ENCODE measurements at regions not wholly inside any gene's neighbourhood (a gene's known extent, or its start where the extent isn't known, plus 50 kb on each side); places are given as distances from the start of the nearest gene placed in this dataset.

DNA sequence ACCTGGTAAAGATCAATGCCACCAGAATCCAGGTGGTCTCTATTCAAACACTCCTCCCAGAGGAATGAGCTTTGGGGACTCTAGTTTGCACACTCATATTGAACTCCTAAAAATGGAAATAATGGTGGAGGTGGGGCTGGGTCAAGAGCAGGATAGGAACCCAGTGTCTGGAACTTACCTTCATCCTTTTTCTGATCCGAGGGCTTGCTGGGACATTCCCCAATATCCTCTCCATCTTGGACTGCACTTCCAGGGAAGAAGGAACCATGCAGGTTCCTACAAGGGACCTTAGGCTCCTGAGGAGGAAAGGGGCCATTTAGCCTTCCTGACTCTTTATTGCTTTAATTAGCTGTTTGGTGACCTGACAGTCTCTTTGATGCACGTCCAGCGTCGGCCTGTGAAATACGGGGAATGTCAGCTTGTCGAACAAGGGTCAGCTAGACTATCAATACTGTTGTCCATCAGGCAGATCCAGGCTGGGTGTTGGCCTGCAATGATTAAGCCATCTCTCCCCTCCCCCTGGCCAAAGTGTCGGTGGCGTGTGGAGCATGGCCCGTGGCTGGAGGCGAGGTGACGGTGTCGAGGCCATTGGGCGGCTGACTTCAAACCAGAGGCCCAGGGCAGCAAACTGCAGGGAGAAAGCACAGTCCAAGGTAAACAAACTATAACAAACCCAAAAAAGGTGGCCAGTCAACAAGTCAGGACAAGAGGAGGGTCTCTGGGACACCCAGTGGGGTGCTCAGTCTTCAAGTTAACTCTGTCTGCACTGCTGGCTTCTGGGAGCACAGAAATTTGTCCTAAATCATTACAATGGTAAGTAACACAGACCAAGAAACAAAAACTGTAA, 405.2 kb upstream of the TBX3 start:
- H3K4me3 ChIP-seq (ENCODE audit: low read length): no peak overlapping the region
- no peak for DNase-seq (ENCODE audit: low read depth, low spot score)

DNA sequence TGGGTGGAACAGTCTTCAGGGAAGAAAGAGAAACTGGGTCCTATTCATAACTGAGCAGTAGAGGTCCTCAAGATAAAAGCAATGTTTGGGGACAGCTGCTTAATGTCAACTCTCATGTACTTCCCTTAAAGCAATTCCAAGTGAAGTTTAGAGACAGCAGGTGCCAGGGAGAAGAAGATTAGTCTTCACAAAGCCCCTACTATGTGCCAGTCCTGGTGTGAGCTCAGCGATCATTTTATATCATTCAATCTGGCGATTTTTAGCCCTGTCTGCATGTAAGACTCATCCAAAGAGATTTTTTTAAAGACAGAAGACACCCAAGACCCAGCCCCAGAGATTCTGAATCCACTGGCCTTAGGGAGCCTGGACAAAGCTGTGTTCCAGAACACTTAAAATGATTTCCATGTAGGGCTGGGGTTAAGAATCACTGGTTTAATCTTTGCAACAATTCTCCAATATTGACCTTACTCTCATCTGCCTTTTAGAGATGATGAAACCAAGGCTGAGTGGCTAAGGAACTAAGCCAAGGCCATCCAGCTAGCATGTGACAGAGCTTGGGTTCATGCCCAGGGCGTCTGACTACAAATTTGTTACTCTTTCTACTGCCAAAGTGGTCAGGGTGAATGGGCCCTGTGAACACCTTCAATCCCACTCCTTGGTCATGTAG, 404.5 kb upstream of the TBX3 start:
- no peak overlapping the region for H3K4me3 ChIP-seq (ENCODE audit: low read length)
- no peak for DNase-seq (ENCODE audit: low read depth, low spot score)

DNA sequence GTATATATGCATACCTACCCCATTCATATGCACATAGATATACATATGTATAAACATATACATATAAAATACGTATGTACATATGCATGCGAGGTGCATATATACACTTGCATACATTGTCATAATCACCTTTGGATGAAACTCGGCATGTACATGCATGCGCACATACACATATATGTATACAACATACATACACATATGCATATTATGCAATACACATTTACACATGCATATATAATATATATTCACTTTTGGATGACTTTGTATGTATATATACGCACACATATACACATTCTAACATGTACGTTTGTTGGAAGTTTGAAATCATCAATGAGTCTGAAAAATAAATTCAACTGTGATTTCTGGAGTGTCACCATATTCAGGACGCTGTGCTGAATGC, 401.6 kb upstream of the TBX3 start:
- DNase-seq (ENCODE audit: low read depth, low spot score): no peak
- H3K4me3 ChIP-seq (ENCODE audit: low read length): no peak overlapping the region

- no peak for DNase-seq (ENCODE audit: low read depth, low spot score)
- no peak overlapping the region for H3K4me3 ChIP-seq (ENCODE audit: low read length)
Observed at GRCh38 chr12:115079760-115080159, 395.8 kb upstream of the TBX3 start.

DNA sequence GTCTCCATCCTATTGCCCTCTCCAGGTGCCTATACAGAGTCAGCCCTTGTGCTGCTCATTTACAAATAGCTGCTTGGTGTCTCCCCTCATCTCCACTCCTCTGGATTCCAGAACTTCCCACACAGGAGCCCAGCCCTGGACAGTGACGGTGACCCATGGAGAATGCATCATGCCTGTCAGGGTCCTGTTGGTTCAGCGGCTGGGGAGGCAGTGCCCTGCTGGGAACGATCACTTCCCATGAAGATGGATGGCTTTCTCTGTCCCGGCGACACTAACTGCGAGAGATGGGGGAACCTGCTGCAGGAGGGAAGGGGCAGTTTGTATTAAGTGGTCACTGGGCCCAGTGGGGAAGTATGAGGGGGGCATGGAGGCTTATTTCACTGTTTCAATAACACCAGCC, 395.0 kb upstream of the TBX3 start:
- DNase-seq (ENCODE audit: low read depth, low spot score): no peak
- no peak overlapping the region for H3K4me3 ChIP-seq (ENCODE audit: low read length)

DNA sequence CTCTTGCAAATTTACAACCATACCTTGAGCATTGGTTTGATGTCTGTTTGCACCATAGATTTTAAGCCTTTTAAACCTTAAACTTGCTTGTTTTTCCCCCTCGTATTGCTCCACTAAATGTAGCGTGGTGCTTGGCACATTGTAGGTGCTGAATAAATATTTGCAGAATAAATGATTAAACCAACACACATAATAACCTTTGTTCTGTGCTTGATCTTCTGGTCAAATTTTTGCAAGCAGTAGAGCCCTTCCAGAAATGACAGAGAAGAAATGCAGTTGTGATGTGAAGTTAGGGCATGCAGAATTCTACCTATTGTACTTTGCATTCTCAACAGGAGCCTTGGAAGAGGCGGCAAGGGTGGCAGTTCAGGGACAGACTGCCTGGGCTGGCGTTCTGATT, 394.4 kb upstream of the TBX3 start:
- H3K4me3 ChIP-seq (ENCODE audit: low read length): no peak overlapping the region
- DNase-seq (ENCODE audit: low read depth, low spot score): no peak

DNA sequence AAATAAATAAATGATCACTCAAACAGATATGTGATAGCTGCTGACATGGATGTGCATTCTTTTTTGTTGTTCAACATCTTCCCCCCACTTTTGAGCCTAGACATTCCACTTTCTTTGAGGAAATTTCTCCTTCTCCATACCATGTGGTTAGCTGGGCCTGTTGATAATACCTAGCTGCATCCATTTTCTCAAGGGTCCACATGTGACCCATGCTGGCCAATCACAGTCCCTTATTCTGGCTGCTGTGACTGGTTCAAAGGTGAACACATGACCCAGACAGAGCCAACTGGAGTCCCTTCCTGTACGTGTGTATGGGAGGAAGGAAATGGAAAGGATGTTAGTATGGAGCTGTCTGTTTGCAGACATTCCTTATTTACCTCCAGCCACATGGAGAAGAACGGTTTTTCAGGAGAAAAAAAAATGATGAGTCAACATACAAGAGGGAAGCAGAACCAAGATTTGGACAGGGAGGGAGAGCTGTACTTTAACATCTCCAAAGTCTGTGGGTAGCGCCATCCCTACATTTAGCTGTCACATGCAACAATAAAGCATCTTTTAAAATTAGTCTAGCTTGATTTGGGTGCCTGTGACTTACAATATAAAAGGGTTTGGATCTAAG, 391.7 kb upstream of the TBX3 start:
- H3K4me3 ChIP-seq (ENCODE audit: low read length): no peak overlapping the region
- DNase-seq (ENCODE audit: low read depth, low spot score): no peak

- no peak overlapping the region for H3K4me3 ChIP-seq (ENCODE audit: low read length)
- DNase-seq (ENCODE audit: low read depth, low spot score): no peak
Observed at GRCh38 chr12:115074617-115075016, 390.6 kb upstream of the TBX3 start.

DNA sequence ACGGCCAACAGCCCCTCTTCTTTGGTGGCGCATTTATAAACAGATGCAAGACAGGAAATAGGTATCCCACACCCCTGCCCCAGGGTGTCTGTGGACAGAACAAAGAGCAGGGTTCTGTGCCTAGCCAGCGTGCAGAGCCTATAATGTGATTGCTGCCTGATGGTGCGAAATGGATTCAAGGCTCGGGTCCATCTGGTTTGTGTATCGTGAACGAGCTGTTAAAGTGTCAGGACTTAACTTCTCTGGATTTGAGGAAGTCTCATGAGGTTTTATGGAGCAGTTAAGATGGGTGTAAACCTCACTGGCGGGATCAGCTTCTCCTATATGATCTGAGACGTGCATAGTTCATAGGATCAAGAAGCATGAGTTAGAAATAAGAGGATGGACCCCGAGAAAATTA, 388.7 kb upstream of the TBX3 start:
- no peak overlapping the region for H3K4me3 ChIP-seq (ENCODE audit: low read length)
- no peak for DNase-seq (ENCODE audit: low read depth, low spot score)

- H3K4me3 ChIP-seq (ENCODE audit: low read length): no peak overlapping the region
- DNase-seq (ENCODE audit: low read depth, low spot score): no peak
Observed at GRCh38 chr12:115070313-115070712, 386.3 kb upstream of the TBX3 start.

- H3K4me3 ChIP-seq (ENCODE audit: low read length): no peak overlapping the region
- DNase-seq (ENCODE audit: low read depth, low spot score): no peak
Observed at GRCh38 chr12:115064296-115064695, 380.3 kb upstream of the TBX3 start.

DNA sequence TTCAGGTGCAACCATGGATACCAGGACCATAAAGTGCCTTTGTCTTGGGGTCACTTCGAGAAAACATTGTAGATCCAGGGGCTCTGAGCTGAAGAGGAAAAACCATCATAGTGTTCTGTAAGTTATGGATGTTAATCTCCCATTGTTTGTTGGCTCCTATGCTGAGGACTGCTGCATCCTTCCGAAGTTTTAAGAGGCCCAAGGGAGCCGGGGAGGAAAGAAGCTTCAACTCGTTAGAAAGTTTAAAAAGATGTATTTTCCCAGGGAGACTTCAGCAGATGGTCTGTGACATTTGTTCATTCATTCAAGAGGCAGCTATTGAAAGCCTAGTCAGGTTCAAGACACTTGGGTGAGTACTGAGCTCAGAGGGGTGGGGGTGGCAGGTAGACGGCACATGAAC, 378.8 kb upstream of the TBX3 start:
- DNase-seq (ENCODE audit: low read depth, low spot score): no peak
- H3K4me3 ChIP-seq (ENCODE audit: low read length): no peak overlapping the region

GRCh38 chr12:115060477-115061168, 376.6 kb upstream of the TBX3 start:
- no peak for DNase-seq (ENCODE audit: low read depth, low spot score)
- H3K4me3 ChIP-seq (ENCODE audit: low read length): no peak overlapping the region

GRCh38 chr12:115057445-115057844, 373.5 kb upstream of the TBX3 start:
- DNase-seq (ENCODE audit: low read depth, low spot score): no peak

DNA sequence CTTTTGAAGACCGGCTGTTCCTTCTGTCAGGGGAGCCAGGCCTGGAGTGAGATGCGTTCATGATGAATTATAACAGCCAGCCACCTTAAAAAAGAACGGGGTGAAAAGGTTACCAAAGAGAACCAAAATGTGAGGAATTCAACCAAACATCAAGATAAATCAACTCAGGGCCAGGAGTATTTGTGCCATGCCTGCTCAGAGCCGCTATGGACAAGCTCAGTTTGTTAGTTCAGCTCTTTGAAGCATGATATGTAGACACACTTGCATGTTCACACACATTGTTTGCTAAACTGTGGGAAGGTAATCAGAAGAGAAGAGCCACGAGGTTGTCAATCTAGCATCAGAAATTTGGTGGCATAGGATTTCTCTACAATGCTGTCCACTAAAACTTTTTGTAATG, 367.4 kb upstream of the TBX3 start:
- DNase-seq (ENCODE audit: low read depth, low spot score): no peak
- H3K4me3 ChIP-seq (ENCODE audit: low read length): no peak overlapping the region

More at GRCh38 chr12:115057445-115057844, 373.5 kb upstream of the TBX3 start:
- no peak overlapping the region for H3K4me3 ChIP-seq (ENCODE audit: low read length)

- no peak overlapping the region for H3K4me3 ChIP-seq (ENCODE audit: low read length)
- DNase-seq (ENCODE audit: low read depth, low spot score): no peak
Observed at GRCh38 chr12:115049614-115050013, 365.6 kb upstream of the TBX3 start.

- H3K4me3 ChIP-seq (ENCODE audit: low read length): no peak overlapping the region
- no peak for DNase-seq (ENCODE audit: low read depth, low spot score)
Observed at GRCh38 chr12:115046805-115047204, 362.8 kb upstream of the TBX3 start.

- no peak overlapping the region for H3K4me3 ChIP-seq (ENCODE audit: low read length)
- no peak for DNase-seq (ENCODE audit: low read depth, low spot score)
Observed at GRCh38 chr12:115044073-115044472, 360.1 kb upstream of the TBX3 start.

DNA sequence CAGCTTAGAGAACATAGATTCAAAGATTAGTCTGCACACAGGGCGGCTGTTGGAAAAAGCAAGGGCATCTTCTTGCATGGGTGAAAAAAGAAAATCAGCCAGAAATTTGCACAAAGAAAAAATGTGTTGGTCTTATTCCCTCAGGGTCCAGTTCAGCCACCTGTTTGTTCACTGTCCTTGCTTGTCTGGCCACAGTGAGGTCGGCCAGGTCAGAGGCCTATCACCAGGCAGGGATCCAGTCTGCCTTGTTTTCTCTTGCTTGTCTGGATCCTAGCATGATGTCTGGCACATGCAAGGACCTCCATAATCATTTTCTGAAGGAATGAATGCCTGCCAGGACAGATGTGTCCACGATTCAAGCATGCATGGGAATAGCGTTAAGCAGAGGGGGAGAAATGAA, 359.1 kb upstream of the TBX3 start:
- DNase-seq (ENCODE audit: low read depth, low spot score): no peak
- no peak overlapping the region for H3K4me3 ChIP-seq (ENCODE audit: low read length)

- H3K4me3 ChIP-seq (ENCODE audit: low read length): no peak overlapping the region
- DNase-seq (ENCODE audit: low read depth, low spot score): no peak
Observed at GRCh38 chr12:115042341-115042740, 358.4 kb upstream of the TBX3 start.

Data from Jurkat, Clone E6-1 (cell line).